ENCODE measurements at regions not wholly inside any gene's neighbourhood (a gene's known extent, or its start where the extent isn't known, plus 50 kb on each side); places are given as distances from the start of the nearest gene placed in this dataset.

GRCh38 chr2:35962585-35963146, 392.9 kb upstream of the CRIM1 start:
- no peak overlapping the region for H3K9ac ChIP-seq
- H2AFZ ChIP-seq (ENCODE audit: low read depth): no peak overlapping the region
- WGBS (ENCODE audit: low lambda C conversion rate): 17% methylated on average over 4 of the region's 4 CpGs
- no peaks in the 10 kb centered on the region for H3K27me3 ChIP-seq (ENCODE audit: insufficient read depth)
- no peaks in the 10 kb centered on the region for H3F3A ChIP-seq (replicated peaks; ENCODE audit: insufficient read depth)
- H3K9me3 ChIP-seq: no peaks in the 10 kb centered on the region
- ChIA-PET CTCF (no interaction called here), POLR2A (no interaction called here)
- no peaks in the 10 kb centered on the region; the same call in 1 of the 2 replicates for H3K9me2 ChIP-seq
- H3K79me2 ChIP-seq (ENCODE audit: insufficient read depth): no peaks in the 10 kb centered on the region
- TF ChIP-seq GABPA (IDR thresholded peaks at IDR 0.05; ENCODE audit: low read depth): no peak
- no peak for TF ChIP-seq EZH2phosphoT487 (IDR thresholded peaks at IDR 0.05; ENCODE audit: borderline replicate concordance, low read depth)
- TF ChIP-seq TAF1 (IDR thresholded peaks at IDR 0.05; ENCODE audit: borderline replicate concordance, low read depth, low read length): no peak
- no peak for TF ChIP-seq JUND (IDR thresholded peaks at IDR 0.05)
- TF ChIP-seq USF1 (IDR thresholded peaks at IDR 0.05; ENCODE audit: borderline replicate concordance, low read depth): no peak
- no peak for TF ChIP-seq CTCF (IDR thresholded peaks at IDR 0.05)
- no peak for TF ChIP-seq EP300 (IDR thresholded peaks at IDR 0.05; ENCODE audit: borderline replicate concordance in 1 of 2, low read depth in 1 of 2, low read length in 1 of 2)
- TF ChIP-seq ELF1 (IDR thresholded peaks at IDR 0.05): no peak
- no peak for TF ChIP-seq PBX3 (IDR thresholded peaks at IDR 0.05)
- TF ChIP-seq CHD2 (IDR thresholded peaks at IDR 0.05; ENCODE audit: low read length, partially characterized antibody): no peak
- no peak for TF ChIP-seq NRF1 (IDR thresholded peaks at IDR 0.05; ENCODE audit: low read depth, low read length)
- TF ChIP-seq MAX (IDR thresholded peaks at IDR 0.05; ENCODE audit: low read depth): no peak
- TF ChIP-seq RCOR1 (IDR thresholded peaks at IDR 0.05; ENCODE audit: low read length): no peak
- TF ChIP-seq SMC3 (IDR thresholded peaks at IDR 0.05; ENCODE audit: low read depth, low read length): no peak
- TF ChIP-seq RFX5 (IDR thresholded peaks at IDR 0.05; ENCODE audit: low read length): no peak
- TF ChIP-seq POLR2AphosphoS5 (IDR thresholded peaks at IDR 0.05; ENCODE audit: low read depth, low read length): no peak
- no peak for TF ChIP-seq FOSL2 (IDR thresholded peaks at IDR 0.05; ENCODE audit: borderline replicate concordance, low read depth)
- TF ChIP-seq IRF3 (IDR thresholded peaks at IDR 0.05; ENCODE audit: low read depth, low read length): no peak
- no peak for DNase-seq
- no peaks in the 10 kb centered on the region for H3K36me3 ChIP-seq (replicated peaks in 1 of 2; ENCODE audit: control insufficient read depth in 1 of 2, insufficient read depth in 2 of 2, low read length in 1 of 2)
- no peak overlapping the region for H3K4me2 ChIP-seq
- no peak overlapping the region for H3K27ac ChIP-seq (ENCODE audit: low read depth in 2 of 2, low read length in 1 of 2)
- peaks cover 0 to 8% of the 10 kb centered on the region in 2 experiments; a peak in 1 of 4 replicates for H3K4me1 ChIP-seq (ENCODE audit: control insufficient read depth in 1 of 2, insufficient read depth in 2 of 2, low read depth in 1 of 2, low read length in 1 of 2)
- no peaks in the 10 kb centered on the region for H4K20me1 ChIP-seq (ENCODE audit: insufficient read depth)
- no peak overlapping the region for H3K4me3 ChIP-seq (ENCODE audit: low read depth in 2 of 2, low read length in 1 of 2)

Measured in SK-N-SH (cell line).